ENCODE measurements at regions not wholly inside any gene's neighbourhood (a gene's known extent, or its start where the extent isn't known, plus 50 kb on each side); places are given as distances from the start of the nearest gene placed in this dataset.

- no peak for TF ChIP-seq CTCF (IDR thresholded peaks at IDR 0.05)
- TF ChIP-seq POLR2A (IDR thresholded peaks at IDR 0.05): no peak
- no peak for TF ChIP-seq EP300 (IDR thresholded peaks at IDR 0.05)
Observed at GRCh38 chr7:155919391-155920067, 107.3 kb upstream of the SHH start.

Measured in upper lobe of left lung (tissue), 4 donors.